GM12892 (cell line): ENCODE measurements at regions not wholly inside any gene's neighbourhood (a gene's known extent, or its start where the extent isn't known, plus 50 kb on each side); places are given as distances from the start of the nearest gene placed in this dataset.
"Not testable (repeated sequence)": the region's sequence is repeated elsewhere in the genome, so short reads cannot be mapped to it uniquely, and the experiment has no call there.

ENCODE experiments used
- DNase-seq: peaks from one replicate; pipeline ENCODE4 v3.0.0; 2011; ENCODE audit not compliant: insufficient read length
- FAIRE-seq: peaks from 2 replicates; lab custom pipeline; 2011; peaks lifted over from hg19 to GRCh38; lab: Jason Lieb, UNC
- POLR2A ChIP-seq: IDR thresholded peaks from 2 replicates; pipeline ENCODE4 v1.6.1; 2011; ENCODE audit warnings: low read depth, low read length, control low read depth
- POLR2AphosphoS5 ChIP-seq: IDR thresholded peaks from 2 replicates; pipeline ENCODE4 v1.6.1; 2011; ENCODE audit warnings: low read depth, low read length, control low read depth
- TAF1 ChIP-seq: IDR thresholded peaks from 2 replicates; pipeline ENCODE4 v1.6.1; 2011; ENCODE audit warnings: low read depth, mild to moderate bottlenecking, control low read depth, low read length, borderline replicate concordance

DNA sequence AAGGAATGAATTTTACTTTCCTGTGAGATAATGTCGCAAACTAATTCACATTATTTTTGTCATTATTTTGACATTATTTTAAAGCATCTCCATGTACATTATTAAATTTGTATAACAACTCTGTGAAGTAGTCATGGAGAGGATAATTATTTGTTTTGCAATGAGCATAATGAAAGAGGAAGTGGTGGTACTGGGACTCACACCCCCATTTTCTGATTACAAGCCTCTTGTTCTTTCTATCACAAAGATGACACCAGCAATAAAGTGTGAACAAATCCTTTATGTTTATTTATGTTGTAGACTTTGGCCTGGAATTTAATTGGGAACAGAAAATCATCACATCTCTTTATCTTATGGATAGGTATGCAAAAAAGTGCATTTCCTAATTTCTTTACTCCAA lies 522.6 kb downstream of the TMEM135 start:
- FAIRE-seq (no peak), DNase-seq (no peak)
- no peak for TF ChIP-seq POLR2A
- no peak for TF ChIP-seq TAF1
- TF ChIP-seq POLR2AphosphoS5 = no peak

DNA sequence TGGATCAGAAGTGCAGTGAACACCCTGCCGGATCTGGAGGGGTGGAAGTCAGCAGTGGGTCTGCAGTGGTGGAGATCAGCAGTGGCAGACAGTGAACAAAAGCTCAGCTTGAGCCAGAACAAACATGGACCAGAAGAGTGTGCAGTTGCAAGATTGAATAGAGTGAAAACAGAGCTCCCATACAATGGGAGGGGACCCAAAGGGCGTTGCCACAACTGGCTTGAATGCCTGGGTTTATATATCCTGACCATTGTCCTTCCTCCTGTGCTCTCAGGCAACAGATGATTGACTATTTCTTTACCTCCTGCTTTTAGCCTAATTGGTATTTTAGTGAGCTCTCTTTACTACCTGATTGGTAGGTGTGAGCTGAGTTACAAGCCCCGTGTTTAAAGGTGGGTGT lies 522.1 kb downstream of the TMEM135 start:
- not testable (repeated sequence) for DNase-seq, FAIRE-seq

- FAIRE-seq (no peak), DNase-seq (no peak)
- no peak for TF ChIP-seq POLR2AphosphoS5
- no peak for TF ChIP-seq TAF1
- no peak for TF ChIP-seq POLR2A
These were observed 517.4 kb downstream of the TMEM135 start for GRCh38 chr11:87555101-87555500.

DNA sequence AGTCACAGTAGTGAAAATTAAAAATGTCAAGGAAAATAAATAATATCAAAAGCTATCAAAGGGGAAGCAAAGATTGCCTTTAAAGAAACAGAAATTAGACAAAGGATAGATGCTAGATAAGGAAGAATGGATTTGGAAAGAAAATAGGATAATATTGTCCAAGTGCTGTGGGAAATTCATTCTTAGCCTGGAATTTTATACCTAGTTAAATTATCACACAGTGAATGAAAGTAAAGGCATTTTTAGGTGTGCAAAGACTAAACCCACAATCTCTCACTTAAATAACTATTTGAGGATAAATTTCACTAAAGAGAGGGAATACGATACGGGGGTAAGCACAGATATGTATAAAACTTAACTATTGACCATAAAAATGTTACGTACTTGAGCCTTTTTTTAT lies 511.1 kb downstream of the TMEM135 start:
- no peak for TF ChIP-seq TAF1
- FAIRE-seq (no peak), DNase-seq (no peak)

DNA sequence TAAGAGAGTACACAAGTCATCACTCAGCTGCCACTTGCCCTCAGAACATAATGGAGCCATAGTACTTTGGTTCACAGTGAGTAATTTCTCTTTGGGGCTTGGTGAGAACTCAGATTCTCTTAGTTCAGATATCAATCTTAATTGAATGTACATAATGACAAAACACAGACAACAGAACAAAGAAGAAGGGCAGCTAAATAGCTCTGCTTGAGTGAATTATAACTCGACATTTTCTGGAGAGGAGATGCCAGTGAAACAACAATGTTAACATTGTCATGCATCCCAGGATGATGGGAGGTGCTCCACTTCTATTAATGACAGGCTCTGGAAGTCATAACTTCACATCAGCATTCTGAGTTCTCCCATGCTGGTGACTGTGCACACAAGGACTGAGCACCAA lies 508.1 kb downstream of the TMEM135 start:
- FAIRE-seq = no peak
- TF ChIP-seq POLR2A = no peak
- no peak for TF ChIP-seq TAF1
- TF ChIP-seq POLR2AphosphoS5 = no peak
- no peak for DNase-seq

GRCh38 chr11:87539596-87539995 lies 501.9 kb downstream of the TMEM135 start:
- DNase-seq = no peak

GRCh38 chr11:87536565-87536964 lies 498.8 kb downstream of the TMEM135 start:
- no peak for FAIRE-seq
- no peak for DNase-seq
- no peak for TF ChIP-seq TAF1
- TF ChIP-seq POLR2AphosphoS5 = no peak
- TF ChIP-seq POLR2A = no peak

More at GRCh38 chr11:87539596-87539995, 501.9 kb downstream of the TMEM135 start:
- no peak for FAIRE-seq
- TF ChIP-seq TAF1 = no peak
- TF ChIP-seq POLR2AphosphoS5 = no peak
- TF ChIP-seq POLR2A = no peak

DNA sequence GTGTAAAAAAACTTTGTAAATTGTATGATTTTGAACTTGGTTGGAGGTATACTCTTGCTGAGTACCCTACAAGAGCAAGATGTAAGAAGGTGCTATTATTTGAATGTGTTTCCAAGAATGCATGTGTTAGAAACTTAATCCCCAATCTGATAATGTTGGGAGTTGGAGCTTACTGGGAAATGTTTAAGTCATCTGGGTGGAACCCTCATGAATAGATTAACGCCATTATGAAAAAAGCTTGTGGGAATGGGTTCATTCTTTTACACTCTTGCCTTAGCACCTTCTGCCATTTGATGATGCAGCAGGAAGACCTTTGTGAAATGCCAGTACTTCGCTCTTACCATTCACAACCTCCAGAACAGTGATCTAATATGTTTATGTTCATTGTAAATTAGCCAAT lies 498.3 kb downstream of the TMEM135 start:
- TF ChIP-seq TAF1 (no peak), POLR2A (no peak), POLR2AphosphoS5 (no peak)
- DNase-seq = no peak
- FAIRE-seq = no peak

DNA sequence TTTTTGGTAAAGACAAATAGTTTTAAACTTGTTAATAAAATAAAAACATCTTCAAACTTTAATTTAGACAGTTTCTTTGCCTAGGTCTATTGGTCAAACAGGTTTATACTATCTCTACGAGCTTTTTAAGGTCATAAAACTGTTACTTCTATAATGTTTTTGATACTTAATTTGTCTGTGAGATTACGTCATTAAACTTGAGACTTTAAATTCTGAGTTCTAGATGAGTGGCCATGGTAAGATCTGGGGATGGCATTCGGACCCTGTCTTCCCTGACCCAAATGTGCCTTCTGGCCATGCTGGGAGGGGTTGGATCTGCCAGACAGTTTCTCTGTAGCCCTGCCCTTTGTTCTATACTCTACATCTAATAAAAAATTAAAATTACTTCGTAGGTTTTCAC lies 497.8 kb downstream of the TMEM135 start:
- no peak for FAIRE-seq
- no peak for TF ChIP-seq POLR2A
- DNase-seq = no peak

DNA sequence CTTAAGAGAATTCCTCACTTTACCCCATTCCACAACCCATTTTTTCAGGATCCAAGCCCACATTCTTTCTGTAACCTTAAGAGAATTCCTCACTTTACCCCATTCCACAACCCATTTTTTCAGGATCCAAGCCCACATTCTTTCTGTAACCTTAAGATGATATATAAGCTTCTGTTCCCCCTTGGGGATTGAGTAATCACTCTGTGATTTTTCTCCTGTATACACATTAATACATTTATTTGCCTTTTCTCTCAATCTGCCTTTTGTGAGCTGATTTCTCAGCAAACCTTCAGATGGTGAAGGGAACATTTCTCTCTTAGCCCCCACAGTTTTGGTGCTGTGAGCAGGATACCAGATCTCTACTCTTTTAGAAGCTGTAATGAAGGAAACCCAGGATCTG lies 494.1 kb downstream of the TMEM135 start:
- DNase-seq, FAIRE-seq: not testable (repeated sequence)

DNA sequence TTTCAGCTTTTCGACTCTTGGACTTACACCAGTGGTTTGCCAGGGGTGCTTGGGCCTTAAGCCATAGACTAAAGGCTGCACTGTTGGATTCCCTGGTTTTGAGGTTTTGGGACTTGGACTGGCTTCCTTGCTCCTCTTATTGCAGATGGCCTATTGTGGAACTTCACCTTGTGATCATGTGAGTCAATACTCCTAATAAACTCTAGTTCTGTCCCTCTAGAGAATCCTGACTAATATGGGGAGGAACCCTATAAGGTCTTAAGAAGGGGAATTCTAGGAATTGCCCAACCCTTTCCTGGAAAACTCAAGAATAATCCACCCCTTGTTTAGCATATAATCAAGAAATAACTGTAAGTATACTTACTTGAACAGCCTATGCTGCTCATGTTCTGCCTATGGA lies 491.8 kb downstream of the TMEM135 start:
- TF ChIP-seq POLR2AphosphoS5 (no peak), TAF1 (no peak), POLR2A (no peak)
- no peak for FAIRE-seq
- DNase-seq = no peak

DNA sequence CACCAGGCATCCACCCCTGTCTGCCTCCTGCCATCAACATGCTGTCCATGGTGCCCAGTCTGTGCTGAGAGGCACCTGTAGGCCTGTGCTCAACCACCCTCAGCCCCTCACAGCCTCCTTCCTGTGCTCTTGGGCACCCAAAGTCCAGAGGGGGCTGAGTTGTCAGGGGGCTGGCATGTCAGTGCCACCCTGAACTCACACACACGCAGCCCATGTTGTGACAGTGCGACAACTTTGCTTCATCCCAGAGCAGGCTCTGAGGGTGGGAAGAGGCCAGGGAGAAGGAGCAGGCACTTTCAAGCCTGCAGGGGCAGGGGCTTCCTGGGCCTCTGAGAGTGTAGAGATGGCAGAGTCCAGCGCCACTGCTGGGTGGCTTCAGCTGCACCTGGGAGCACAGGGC lies 491.0 kb downstream of the TMEM135 start:
- no peak for FAIRE-seq
- TF ChIP-seq POLR2A = no peak
- no peak for TF ChIP-seq TAF1
- TF ChIP-seq POLR2AphosphoS5 = no peak
- DNase-seq = no peak

DNA sequence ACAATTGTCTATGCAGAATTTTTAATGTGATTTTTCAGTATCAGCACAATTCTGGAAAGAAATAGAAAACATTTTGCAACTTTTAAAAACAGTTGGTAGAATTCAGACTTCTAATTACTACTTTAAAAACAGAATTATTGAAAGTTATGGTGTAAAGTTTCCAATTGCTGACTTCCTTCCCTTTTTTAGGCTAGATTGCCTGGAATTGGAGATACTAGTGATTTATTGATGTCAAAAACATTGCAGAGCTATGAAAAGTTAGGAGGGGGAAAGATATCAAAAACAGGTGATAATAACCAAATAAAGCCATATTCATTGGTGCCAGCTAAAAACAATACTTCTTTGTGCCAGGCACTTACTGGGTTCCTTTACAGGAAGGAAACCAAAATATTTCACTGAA lies 485.5 kb downstream of the TMEM135 start:
- DNase-seq (no peak), FAIRE-seq (no peak)
- no peak for TF ChIP-seq TAF1
- no peak for TF ChIP-seq POLR2A
- TF ChIP-seq POLR2AphosphoS5 = no peak

GRCh38 chr11:87518266-87518665 lies 480.5 kb downstream of the TMEM135 start:
- no peak for FAIRE-seq
- TF ChIP-seq TAF1 = no peak
- TF ChIP-seq POLR2A = no peak
- TF ChIP-seq POLR2AphosphoS5 = no peak
- no peak for DNase-seq
